HEK293 (cell line): ENCODE measurements at regions not wholly inside any gene's neighbourhood (a gene's known extent, or its start where the extent isn't known, plus 50 kb on each side); places are given as distances from the start of the nearest gene placed in this dataset.

ENCODE experiments used
- ZNF10 ChIP-seq: fragments of 450-650 bp; formaldehyde crosslinking; IDR thresholded peaks from 2 replicates; pipeline ENCODE4 v1.5.1; 2017; ENCODE audit warnings: missing biosample characterization, missing genetic modification characterization
- ZNF558 ChIP-seq: fragments of 450-650 bp; formaldehyde crosslinking; IDR thresholded peaks from 2 replicates; pipeline ENCODE4 v1.5.1; 2016; ENCODE audit warnings: missing biosample characterization, missing genetic modification characterization

DNA sequence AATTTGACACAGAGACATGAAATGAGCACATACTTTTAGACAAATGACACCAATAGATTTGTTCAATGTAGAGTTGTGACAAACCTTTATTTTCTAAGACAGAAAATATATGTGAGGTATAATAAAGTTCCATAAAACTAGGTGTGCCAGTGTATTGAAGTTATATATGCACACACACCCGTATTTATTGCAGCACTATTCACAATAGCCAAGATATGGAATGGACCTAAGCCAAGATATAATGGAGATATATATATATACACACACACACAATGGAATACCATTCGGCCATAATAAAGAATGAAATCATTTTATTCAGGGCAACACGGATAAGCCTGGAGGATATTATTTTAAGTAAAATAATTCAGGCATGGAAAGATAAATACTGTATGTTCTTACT, 1013.5 kb downstream of the KCNT2 start:
- TF ChIP-seq ZNF10 (tag by site-specific recombination) (no peak), ZNF558 (tag by site-specific recombination) (no peak)
